ENCODE measurements at regions not wholly inside any gene's neighbourhood (a gene's known extent, or its start where the extent isn't known, plus 50 kb on each side); places are given as distances from the start of the nearest gene placed in this dataset.

DNA sequence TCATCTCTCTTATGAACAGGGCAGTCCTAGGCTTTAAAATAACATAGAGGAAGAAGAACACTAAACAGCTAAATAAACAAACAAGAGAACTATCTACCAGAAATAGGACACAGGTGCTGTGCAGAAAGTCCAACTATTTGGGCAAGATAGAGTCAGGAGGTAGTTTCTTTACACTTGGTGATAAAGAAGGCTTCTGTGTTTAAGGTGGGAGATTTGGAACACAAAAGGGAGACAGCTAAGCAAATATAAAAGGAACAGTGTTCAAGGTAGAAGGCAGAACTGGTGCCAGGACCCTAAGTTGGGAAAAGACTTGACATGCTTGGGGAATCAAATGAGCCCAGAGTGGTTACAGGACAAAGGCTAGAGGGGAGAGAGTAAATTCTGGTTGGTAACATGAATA, 110.5 kb downstream of the MANEA start:
- intact Hi-C loops (cut with DNase I; ENCODE audit: low total_unique reads), result no loop called here
- Histone ChIP-seq H3K27me3 (replicated peaks in 1 of 7) (no peaks in the 10 kb centered on the region), H3K27ac (no peak overlapping the region)

DNA sequence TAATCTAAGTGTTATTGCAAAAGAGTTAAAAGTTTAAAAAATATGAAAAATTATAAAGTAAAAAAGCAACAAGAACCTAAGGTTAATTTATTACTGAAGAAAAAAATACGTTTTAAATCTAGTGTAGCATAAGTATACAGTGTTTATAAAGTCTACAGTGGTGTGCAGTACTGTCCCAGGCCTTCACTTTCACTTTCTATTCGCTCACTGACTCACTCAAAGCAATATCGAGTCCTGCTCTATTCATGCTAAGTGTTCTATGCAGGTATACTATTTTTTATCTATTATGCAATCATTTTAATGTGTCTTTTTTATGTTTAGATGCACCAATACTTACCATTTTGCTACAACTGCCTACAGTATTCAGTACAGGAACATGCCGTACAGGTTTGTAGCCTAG, 113.0 kb downstream of the MANEA start:
- intact Hi-C loops (cut with DNase I; ENCODE audit: low total_unique reads), result no loop called here
- no peak for DNase-seq
- WGBS, 5 donors, result 65 to 73% (median 67%) methylated on average over 4 of the region's 4 CpGs

More for the DNA sequence above, 110.5 kb downstream of the MANEA start:
- H3K9me3 ChIP-seq, result peaks cover 0 to 5% (median 0%) of the 10 kb centered on the region in 8 donors
- no peak for DNase-seq
- no peak for TF ChIP-seq POLR2A (IDR thresholded peaks at IDR 0.05)
- TF ChIP-seq CTCF (IDR thresholded peaks at IDR 0.05 in 8 of 11, conservative IDR thresholded peaks at IDR 0.05 in 3 of 11), result no peak
- no peak for TF ChIP-seq POLR2AphosphoS5 (IDR thresholded peaks at IDR 0.05)
- H3K36me3 ChIP-seq, result no peaks in the 10 kb centered on the region
- H3K4me1 ChIP-seq, result no peaks in the 10 kb centered on the region
- H3K4me3 ChIP-seq, result no peak overlapping the region

GRCh38 chr6:95693108-95693507, 115.8 kb downstream of the MANEA start:
- Histone ChIP-seq H3K27me3 (replicated peaks in 1 of 7) (no peaks in the 10 kb centered on the region), H3K4me3 (no peak overlapping the region), H3K9me3 (peaks cover 0 to 5% (median 0%) of the 10 kb centered on the region in 8 donors), H3K27ac (no peak overlapping the region), H3K4me1 (no peaks in the 10 kb centered on the region), H3K36me3 (no peaks in the 10 kb centered on the region)
- no peak for TF ChIP-seq POLR2AphosphoS5 (IDR thresholded peaks at IDR 0.05)
- no peak for TF ChIP-seq CTCF (IDR thresholded peaks at IDR 0.05 in 8 of 11, conservative IDR thresholded peaks at IDR 0.05 in 3 of 11)
- no peak for TF ChIP-seq POLR2A (IDR thresholded peaks at IDR 0.05)
- WGBS, 5 donors, result 60 to 81% (median 68%) methylated on average over 3 of the region's 3 CpGs
- intact Hi-C loops (cut with DNase I; ENCODE audit: low total_unique reads), result no loop called here
- DNase-seq, result no peak

More for the DNA sequence above, 113.0 kb downstream of the MANEA start:
- peaks cover 0 to 5% (median 0%) of the 10 kb centered on the region in 8 donors for H3K9me3 ChIP-seq
- no peak overlapping the region for H3K27ac ChIP-seq
- H3K27me3 ChIP-seq (replicated peaks in 1 of 7), result no peaks in the 10 kb centered on the region
- no peaks in the 10 kb centered on the region for H3K4me1 ChIP-seq
- TF ChIP-seq POLR2AphosphoS5 (IDR thresholded peaks at IDR 0.05) (no peak), POLR2A (IDR thresholded peaks at IDR 0.05) (no peak), CTCF (IDR thresholded peaks at IDR 0.05 in 8 of 11, conservative IDR thresholded peaks at IDR 0.05 in 3 of 11) (no peak)
- H3K36me3 ChIP-seq, result no peaks in the 10 kb centered on the region
- no peak overlapping the region for H3K4me3 ChIP-seq

- intact Hi-C loops (cut with DNase I; ENCODE audit: low total_unique reads), result no loop called here
- TF ChIP-seq CTCF (IDR thresholded peaks at IDR 0.05 in 8 of 11, conservative IDR thresholded peaks at IDR 0.05 in 3 of 11), result no peak
- no peak for TF ChIP-seq POLR2A (IDR thresholded peaks at IDR 0.05)
- no peak for TF ChIP-seq POLR2AphosphoS5 (IDR thresholded peaks at IDR 0.05)
- 0 to 3% (median 0%) methylated on average over 1 of the region's 1 CpG for WGBS, 5 donors
- H3K4me3 ChIP-seq, result no peak overlapping the region
- no peak overlapping the region for H3K27ac ChIP-seq
- H3K4me1 ChIP-seq, result no peaks in the 10 kb centered on the region
- H3K36me3 ChIP-seq, result no peaks in the 10 kb centered on the region
- no peaks in the 10 kb centered on the region for H3K9me3 ChIP-seq
- no peak for DNase-seq
- H3K27me3 ChIP-seq (replicated peaks in 1 of 7), result no peaks in the 10 kb centered on the region
These were observed 120.9 kb downstream of the MANEA start for GRCh38 chr6:95698271-95698670.

Measured in spleen (tissue), 11 donors.